Activated T-cell treated with anti-CD3 and anti-CD28 coated beads, Interleukin-2, amount 50 U/mL, for 24 hours (primary cell): ENCODE measurements at regions not wholly inside any gene's neighbourhood (a gene's known extent, or its start where the extent isn't known, plus 50 kb on each side); places are given as distances from the start of the nearest gene placed in this dataset.

Source experiments
- DNase-seq: peaks from one replicate; pipeline ENCODE4 v3.0.0-alpha.2; 2020
- H3K27ac Mint-ChIP-seq: 2 replicates; pipeline ENCODE4 v1.8.0; 2020; ENCODE audit warnings: mild to moderate bottlenecking, mixed read lengths
- H3K27me3 Mint-ChIP-seq: 2 replicates; pipeline ENCODE4 v1.8.0; 2020; ENCODE audit warnings: mixed read lengths
- H3K36me3 Mint-ChIP-seq: 2 replicates; pipeline ENCODE4 v1.8.0; 2020; ENCODE audit warnings: low read depth, mixed read lengths
- H3K4me1 Mint-ChIP-seq: 2 replicates; pipeline ENCODE4 v1.8.0; 2020; ENCODE audit warnings: low read depth, mixed read lengths
- H3K4me3 Mint-ChIP-seq: 2 replicates; pipeline ENCODE4 v1.8.0; 2020; ENCODE audit warnings: mild to moderate bottlenecking, moderate library complexity, mixed read lengths
- H3K9me3 Mint-ChIP-seq: 2 replicates; pipeline ENCODE4 v1.8.0; 2020; ENCODE audit warnings: mixed read lengths

GRCh38 chr9:19598722-19599121 lies 189.9 kb downstream of the ACER2 start:
- Mint-ChIP-seq H3K27ac (no peak overlapping the region), H3K36me3 (no peaks in the 10 kb centered on the region), H3K4me3 (no peak overlapping the region), H3K27me3 (peaks cover 16% of the 10 kb centered on the region), H3K9me3 (no peaks in the 10 kb centered on the region), H3K4me1 (no peaks in the 10 kb centered on the region)
- no peak for DNase-seq

- no peaks in the 10 kb centered on the region for H3K9me3 Mint-ChIP-seq
- no peaks in the 10 kb centered on the region for H3K36me3 Mint-ChIP-seq
Observed at GRCh38 chr9:19597176-19597575, 188.4 kb downstream of the ACER2 start.

DNA sequence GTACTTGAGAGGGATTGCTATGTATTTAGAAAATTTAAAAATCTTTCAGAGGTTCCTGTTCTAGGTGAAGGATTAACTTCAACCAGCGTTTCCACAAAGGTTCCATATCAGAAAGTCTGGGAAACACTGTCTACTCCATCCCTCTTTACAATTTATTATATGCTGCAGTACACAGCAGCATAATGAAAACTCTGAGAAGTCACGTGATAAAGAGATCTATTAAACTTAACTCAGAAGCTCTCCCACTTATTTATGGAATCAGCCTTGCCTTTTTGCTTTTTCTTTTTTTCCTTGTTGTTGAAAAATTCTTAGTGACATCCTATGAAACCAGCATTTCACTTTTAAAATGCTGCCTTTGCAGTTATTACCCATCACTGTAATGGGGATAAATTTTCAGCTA lies 186.2 kb downstream of the ACER2 start:
- H3K27ac Mint-ChIP-seq = no peak overlapping the region
- no peaks in the 10 kb centered on the region for H3K4me1 Mint-ChIP-seq
- H3K27me3 Mint-ChIP-seq = peaks cover 27% of the 10 kb centered on the region
- no peaks in the 10 kb centered on the region for H3K36me3 Mint-ChIP-seq
- no peaks in the 10 kb centered on the region for H3K9me3 Mint-ChIP-seq
- H3K4me3 Mint-ChIP-seq = no peak overlapping the region
- no peak for DNase-seq

More at GRCh38 chr9:19597176-19597575, 188.4 kb downstream of the ACER2 start:
- Mint-ChIP-seq H3K27me3 (peaks cover 24% of the 10 kb centered on the region), H3K4me1 (no peaks in the 10 kb centered on the region), H3K27ac (no peak overlapping the region), H3K4me3 (no peak overlapping the region)
- DNase-seq = no peak

DNA sequence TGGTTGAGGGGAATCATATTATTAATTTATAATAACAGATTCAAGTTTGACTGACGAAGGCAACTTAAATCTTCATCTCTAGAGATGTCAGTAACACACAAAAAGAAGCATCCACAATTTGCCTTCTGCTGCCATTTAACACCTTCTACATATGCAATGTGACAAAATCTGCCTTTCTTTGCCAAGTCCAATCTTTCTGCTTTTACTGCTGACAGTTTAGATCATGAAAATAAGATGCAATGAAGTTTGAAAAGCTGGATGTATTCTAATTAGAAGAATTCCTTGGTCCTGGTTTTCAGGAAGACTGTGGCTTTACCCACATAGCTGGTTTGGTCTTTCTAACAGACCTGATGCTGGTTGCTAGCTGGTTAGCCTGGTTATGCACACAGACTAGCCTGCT lies 178.9 kb downstream of the ACER2 start:
- H3K27ac Mint-ChIP-seq = no peak overlapping the region
- DNase-seq = no peak
- H3K4me3 Mint-ChIP-seq = no peak overlapping the region
- H3K4me1 Mint-ChIP-seq = no peaks in the 10 kb centered on the region
- H3K36me3 Mint-ChIP-seq = no peaks in the 10 kb centered on the region
- H3K27me3 Mint-ChIP-seq = peaks cover 3% of the 10 kb centered on the region
- H3K9me3 Mint-ChIP-seq = no peaks in the 10 kb centered on the region

- H3K9me3 Mint-ChIP-seq = no peaks in the 10 kb centered on the region
- no peak for DNase-seq
- H3K27me3 Mint-ChIP-seq = no peaks in the 10 kb centered on the region
- no peaks in the 10 kb centered on the region for H3K36me3 Mint-ChIP-seq
- H3K4me1 Mint-ChIP-seq = no peaks in the 10 kb centered on the region
- H3K27ac Mint-ChIP-seq = no peak overlapping the region
- H3K4me3 Mint-ChIP-seq = no peak overlapping the region
Observed at GRCh38 chr9:19583890-19584289, 175.1 kb downstream of the ACER2 start.

DNA sequence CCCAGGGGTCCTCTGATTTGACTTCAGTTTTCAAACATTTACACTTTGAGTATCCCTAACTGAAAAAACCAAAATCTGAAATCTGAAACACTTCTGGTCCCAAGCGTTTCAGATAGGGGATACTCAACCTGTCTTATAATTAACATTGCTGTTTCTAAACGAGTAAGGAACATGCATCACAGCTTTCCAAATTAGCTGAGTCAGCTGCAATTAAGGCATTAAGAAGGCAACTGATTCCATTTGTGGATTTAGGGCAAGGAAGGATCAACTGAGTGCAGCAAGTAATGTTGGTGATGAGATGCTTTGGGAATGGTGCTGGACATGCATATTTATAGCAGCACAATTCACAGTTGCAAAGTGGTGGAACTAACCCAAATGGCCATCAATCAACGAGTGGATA lies 168.6 kb downstream of the ACER2 start:
- Mint-ChIP-seq H3K9me3 (no peaks in the 10 kb centered on the region), H3K4me1 (no peaks in the 10 kb centered on the region), H3K27me3 (peaks cover 19% of the 10 kb centered on the region), H3K36me3 (no peaks in the 10 kb centered on the region), H3K27ac (no peak overlapping the region), H3K4me3 (no peak overlapping the region)
- DNase-seq = no peak

GRCh38 chr9:19568946-19569345 lies 160.1 kb downstream of the ACER2 start:
- H3K36me3 Mint-ChIP-seq = no peaks in the 10 kb centered on the region
- H3K4me1 Mint-ChIP-seq = no peaks in the 10 kb centered on the region
- no peak overlapping the region for H3K27ac Mint-ChIP-seq
- no peak overlapping the region for H3K4me3 Mint-ChIP-seq
- DNase-seq = no peak
- peaks cover 3% of the 10 kb centered on the region for H3K27me3 Mint-ChIP-seq
- H3K9me3 Mint-ChIP-seq = no peaks in the 10 kb centered on the region

DNA sequence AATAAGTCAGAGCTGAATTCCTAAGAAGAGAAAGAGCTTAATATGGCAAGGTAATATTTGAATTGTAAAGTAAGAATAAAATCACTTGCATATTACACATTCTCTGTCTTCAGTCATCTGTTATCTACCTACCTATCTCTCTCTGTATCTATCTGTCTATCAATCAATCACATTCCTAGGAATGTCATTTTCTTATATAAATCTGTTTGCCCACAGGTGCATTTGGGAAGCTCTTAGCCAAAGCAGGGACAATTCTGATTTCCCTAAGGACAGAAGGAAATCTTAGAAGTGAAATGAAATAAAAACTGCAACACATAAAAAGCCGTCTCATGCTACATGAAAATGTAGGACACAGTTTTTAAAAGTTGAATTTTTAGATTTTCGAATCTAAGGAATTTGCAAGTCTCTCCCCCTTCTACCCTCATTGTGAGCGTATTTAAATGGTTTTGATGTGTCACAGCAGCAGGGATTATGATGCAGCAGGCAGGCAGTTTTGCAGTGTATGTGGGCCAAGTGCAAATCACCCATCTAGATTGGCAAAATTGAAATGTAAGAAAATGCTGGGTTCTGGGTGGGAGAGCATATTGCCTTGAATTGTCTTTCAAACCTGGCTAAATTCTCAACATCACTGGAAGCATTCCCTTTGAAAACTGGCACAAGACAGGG lies 155.7 kb downstream of the ACER2 start:
- no peak overlapping the region for H3K4me3 Mint-ChIP-seq
- no peaks in the 10 kb centered on the region for H3K36me3 Mint-ChIP-seq
- no peaks in the 10 kb centered on the region for H3K4me1 Mint-ChIP-seq
- H3K27me3 Mint-ChIP-seq = peaks cover 6% of the 10 kb centered on the region
- no peaks in the 10 kb centered on the region for H3K9me3 Mint-ChIP-seq
- DNase-seq = no peak
- H3K27ac Mint-ChIP-seq = no peak overlapping the region

GRCh38 chr9:19555214-19555613 lies 146.4 kb downstream of the ACER2 start:
- Mint-ChIP-seq H3K36me3 (no peaks in the 10 kb centered on the region), H3K27me3 (peaks cover 21% of the 10 kb centered on the region), H3K27ac (no peak overlapping the region), H3K9me3 (peaks cover 8% of the 10 kb centered on the region), H3K4me1 (peaks cover 6% of the 10 kb centered on the region), H3K4me3 (no peak overlapping the region)
- no peak for DNase-seq

- DNase-seq = no peak
- Mint-ChIP-seq H3K27ac (no peak overlapping the region), H3K9me3 (peaks cover 8% of the 10 kb centered on the region), H3K4me3 (no peak overlapping the region), H3K36me3 (no peaks in the 10 kb centered on the region), H3K27me3 (peaks cover 21% of the 10 kb centered on the region), H3K4me1 (peaks cover 6% of the 10 kb centered on the region)
Observed at GRCh38 chr9:19554529-19554928, 145.7 kb downstream of the ACER2 start.

- Mint-ChIP-seq H3K9me3 (peaks cover 8% of the 10 kb centered on the region), H3K4me3 (no peak overlapping the region), H3K36me3 (no peaks in the 10 kb centered on the region), H3K27ac (no peak overlapping the region), H3K27me3 (peaks cover 21% of the 10 kb centered on the region), H3K4me1 (peaks cover 6% of the 10 kb centered on the region)
- no peak for DNase-seq
Observed at GRCh38 chr9:19553441-19553840, 144.6 kb downstream of the ACER2 start.

DNA sequence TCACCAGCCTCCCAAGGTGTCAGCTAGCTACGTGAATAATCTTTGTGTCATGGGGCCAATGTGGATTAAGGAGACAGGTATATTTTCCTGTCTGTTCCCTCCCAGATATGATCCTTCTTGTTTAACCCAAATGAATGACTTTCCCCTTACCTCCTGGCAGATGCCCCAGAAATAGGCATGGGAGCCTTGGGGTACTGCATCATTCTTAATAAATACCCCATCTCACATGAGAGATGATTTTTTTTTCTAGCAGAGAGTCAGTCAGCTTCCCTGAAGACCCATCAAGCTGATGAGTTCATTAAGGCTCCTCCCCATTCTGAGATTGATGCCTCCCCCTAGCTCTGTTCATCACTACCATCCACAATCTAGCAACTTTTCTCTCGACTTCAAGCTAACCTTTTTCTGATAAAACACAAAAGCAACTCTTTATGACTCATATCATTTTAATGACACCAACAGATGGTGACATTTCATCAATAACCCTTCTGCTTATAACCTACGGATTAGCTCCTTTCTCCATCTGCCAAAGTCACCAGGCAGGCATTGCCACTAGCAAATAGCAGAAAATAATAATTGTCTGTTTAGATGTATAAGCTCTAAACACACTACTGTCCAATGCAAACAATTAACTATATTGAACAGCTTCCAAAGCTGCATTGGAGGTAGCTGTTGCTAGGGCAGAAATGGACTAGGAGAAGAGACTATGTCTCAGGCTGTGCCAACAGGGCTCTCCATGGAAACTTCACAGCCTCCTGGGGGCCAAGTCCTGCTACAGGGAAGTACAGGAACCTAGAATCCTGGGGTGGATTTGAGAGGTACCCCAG lies 143.7 kb downstream of the ACER2 start:
- peaks cover 22% of the 10 kb centered on the region for H3K27me3 Mint-ChIP-seq
- H3K4me3 Mint-ChIP-seq = no peak overlapping the region
- H3K9me3 Mint-ChIP-seq = peaks cover 8% of the 10 kb centered on the region
- no peak overlapping the region for H3K27ac Mint-ChIP-seq
- H3K4me1 Mint-ChIP-seq = peaks cover 6% of the 10 kb centered on the region
- H3K36me3 Mint-ChIP-seq = no peaks in the 10 kb centered on the region
- DNase-seq = no peak

- Mint-ChIP-seq H3K9me3 (no peaks in the 10 kb centered on the region), H3K36me3 (no peaks in the 10 kb centered on the region), H3K4me3 (no peak overlapping the region), H3K27me3 (peaks cover 25% of the 10 kb centered on the region), H3K27ac (no peak overlapping the region), H3K4me1 (peaks cover 6% of the 10 kb centered on the region)
- no peak for DNase-seq
Observed at GRCh38 chr9:19551124-19551929, 142.5 kb downstream of the ACER2 start.

- no peak overlapping the region for H3K4me3 Mint-ChIP-seq
- peaks cover 25% of the 10 kb centered on the region for H3K27me3 Mint-ChIP-seq
- no peak overlapping the region for H3K27ac Mint-ChIP-seq
- no peaks in the 10 kb centered on the region for H3K36me3 Mint-ChIP-seq
- no peak for DNase-seq
- peaks cover 6% of the 10 kb centered on the region for H3K4me1 Mint-ChIP-seq
- no peaks in the 10 kb centered on the region for H3K9me3 Mint-ChIP-seq
Observed at GRCh38 chr9:19550009-19550408, 141.2 kb downstream of the ACER2 start.

- no peak overlapping the region for H3K4me3 Mint-ChIP-seq
- DNase-seq = no peak
- H3K4me1 Mint-ChIP-seq = no peaks in the 10 kb centered on the region
- no peak overlapping the region for H3K27ac Mint-ChIP-seq
- H3K36me3 Mint-ChIP-seq = no peaks in the 10 kb centered on the region
- H3K27me3 Mint-ChIP-seq = peaks cover 10% of the 10 kb centered on the region
- no peaks in the 10 kb centered on the region for H3K9me3 Mint-ChIP-seq
Observed at GRCh38 chr9:19533373-19533772, 124.6 kb downstream of the ACER2 start.
